ENCODE measurements at regions not wholly inside any gene's neighbourhood (a gene's known extent, or its start where the extent isn't known, plus 50 kb on each side); places are given as distances from the start of the nearest gene placed in this dataset.

DNA sequence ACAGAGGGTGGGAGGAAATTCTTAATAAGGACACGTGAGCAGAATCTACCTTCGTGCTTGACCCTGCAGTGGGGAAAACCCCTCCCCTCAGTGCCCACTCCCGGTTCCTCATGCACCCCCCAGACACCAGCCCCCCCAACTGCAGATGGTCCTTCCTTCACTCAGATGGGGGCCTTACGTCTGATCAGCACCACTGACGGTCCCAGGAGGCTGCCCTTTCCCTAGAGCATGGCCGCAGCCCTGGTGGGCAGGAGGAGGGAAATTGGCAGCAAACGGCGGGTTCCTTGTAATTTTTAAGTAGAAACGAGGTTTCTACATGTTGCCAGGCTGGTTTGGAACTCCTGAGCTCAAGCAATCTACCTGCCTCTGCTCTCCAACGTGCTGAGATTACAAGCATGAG is 477.7 kb downstream of the TBC1D22A start:
- DNase-seq (ENCODE audit: low read depth): no peak

DNA sequence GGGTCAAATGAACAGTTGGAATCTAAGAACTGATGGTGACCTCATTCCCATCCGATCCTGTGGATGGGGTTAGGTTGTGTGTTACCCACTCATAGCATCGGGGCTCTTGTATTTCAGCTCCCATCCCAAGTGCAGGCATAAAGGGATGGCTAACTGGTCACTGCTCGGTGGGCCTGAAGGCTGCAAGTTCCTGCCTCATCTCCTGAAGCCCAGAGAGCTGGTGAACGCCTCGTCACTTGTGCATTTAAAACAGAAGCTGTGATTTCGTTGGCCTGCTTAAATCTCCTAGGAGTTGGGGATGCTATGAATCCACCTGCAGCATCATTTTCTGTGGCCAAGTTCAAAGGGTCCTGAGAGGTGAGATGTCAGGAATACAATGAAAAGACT is 477.0 kb downstream of the TBC1D22A start:
- DNase-seq (ENCODE audit: low read depth): no peak

DNA sequence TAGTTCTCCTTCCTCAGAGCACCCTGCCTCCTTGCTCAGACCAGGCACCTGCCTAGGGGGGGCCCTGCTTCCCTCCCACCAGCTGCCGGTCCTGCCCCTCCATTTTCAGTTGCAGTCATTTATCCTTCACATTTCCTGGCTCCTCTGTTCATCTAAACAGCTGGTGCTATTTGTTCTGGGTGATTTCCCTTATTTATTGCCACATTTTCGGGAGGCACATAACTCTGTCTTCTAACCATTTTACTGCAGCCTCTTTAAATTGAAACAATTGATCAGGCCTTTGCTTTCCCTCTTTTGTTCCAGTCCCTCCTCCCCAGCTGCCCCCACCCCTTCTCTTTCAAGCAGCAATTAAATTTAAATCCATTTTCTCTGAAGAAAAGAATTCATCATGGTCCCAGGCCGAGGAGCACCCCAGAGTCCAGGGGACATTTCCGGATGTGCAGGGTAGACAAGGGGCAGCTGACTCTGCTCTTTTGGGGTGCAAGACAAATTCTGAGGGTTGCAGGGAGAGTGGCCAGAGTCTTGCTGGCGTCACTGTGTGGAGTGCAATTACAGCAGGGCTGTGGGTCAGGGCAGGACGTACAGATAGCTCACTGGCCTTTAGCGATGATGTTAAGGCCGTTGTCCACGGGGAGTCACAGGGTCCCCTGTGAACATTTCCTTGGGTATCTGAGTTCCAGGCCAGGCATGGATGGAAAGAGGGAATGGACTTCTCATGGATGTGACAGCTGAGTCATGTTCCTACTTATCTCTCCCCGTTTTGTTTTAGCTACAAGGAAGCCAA is 476.4 kb downstream of the TBC1D22A start:
- DNase-seq (ENCODE audit: low read depth): no peak

DNA sequence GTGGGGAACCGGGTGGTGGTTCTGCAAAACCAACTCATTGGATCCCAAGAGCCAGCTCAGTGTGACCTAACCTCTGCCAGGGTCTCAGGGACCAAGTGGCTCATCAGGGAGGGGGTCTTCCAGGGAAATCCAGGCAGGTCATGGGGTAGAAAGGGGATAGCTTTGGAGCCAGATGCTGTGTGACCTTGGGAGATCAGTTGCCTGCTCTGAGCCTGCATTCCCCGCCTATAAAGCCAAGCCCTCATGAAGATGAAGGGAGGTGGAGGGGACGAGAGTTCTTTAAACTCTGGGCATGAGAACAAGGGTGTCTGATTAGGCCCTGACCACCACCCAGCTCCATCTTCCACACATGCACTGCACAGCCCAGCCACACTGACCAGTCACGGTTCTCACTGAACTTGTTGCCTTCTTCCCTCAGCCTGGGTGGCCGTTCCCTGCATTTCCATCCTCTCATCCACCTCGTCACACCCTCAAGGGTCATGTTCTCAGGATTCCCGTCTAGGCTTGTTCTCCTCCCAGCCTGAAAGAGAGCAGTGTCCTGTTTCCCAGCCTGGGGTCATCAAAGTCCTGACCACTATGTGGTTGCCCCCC is 475.5 kb downstream of the TBC1D22A start:
- DNase-seq (ENCODE audit: low read depth): no peak

DNA sequence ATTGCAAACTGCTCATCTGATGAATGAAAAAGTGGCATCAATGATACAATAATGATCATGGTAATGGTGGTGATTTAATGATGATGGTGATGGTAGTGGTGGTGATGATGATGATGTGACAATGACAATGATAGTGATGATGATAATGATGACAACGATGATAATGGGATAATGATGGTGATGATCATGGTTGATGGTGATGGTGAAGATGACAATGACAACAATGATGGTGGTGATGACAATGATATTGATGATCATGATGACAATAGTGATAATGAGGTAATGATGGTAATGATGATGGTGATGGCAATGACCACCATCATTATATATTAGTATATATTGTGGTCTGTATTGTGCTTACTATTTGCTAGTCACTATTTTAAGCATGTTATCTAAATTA is 474.3 kb downstream of the TBC1D22A start:
- no peak for DNase-seq (ENCODE audit: low read depth)

DNA sequence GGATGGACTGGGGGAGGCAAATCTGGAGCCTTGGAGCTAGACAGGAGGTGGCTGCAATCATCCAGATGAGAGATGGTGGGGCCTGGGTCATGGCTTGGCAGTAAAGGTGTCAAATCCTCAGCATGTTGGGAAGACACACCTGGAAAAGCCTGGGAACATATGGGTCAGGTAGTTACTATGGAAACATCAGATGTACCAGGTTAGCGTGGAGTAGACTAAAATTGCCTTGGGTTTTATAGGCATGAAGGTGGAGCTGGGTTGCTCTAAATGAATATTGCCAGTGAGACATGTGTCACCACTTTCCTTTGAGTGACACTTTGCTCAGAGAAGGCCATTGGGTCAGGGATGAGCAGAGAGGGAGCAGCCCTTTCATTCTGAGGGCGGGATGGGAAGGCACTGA is 473.7 kb downstream of the TBC1D22A start:
- DNase-seq (ENCODE audit: low read depth): no peak

- no peak for DNase-seq (ENCODE audit: low read depth)
Measured at GRCh38 chr22:47233316-47234243, 471.1 kb downstream of the TBC1D22A start.

GRCh38 chr22:47232753-47233152 is 470.3 kb downstream of the TBC1D22A start:
- no peak for DNase-seq (ENCODE audit: low read depth)

DNA sequence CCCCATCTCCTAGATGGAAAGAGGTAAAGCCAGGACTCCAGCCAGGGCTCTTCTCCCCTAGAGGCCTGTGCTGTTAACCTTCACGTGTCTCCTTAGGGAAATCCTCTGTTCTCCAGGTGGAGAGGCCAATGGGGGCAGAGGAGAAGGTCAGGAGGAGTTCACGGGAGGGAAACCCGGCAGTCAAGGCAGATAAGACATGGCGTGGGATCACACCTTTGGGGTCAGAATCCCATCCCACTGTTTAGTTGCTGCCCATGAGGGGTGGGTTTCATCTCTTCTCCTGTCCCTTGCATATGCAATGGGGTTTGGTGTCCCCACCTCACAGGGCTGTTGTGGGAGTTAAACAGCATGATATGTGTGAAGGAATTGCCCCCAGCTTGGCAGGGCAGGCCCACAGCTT is 469.7 kb downstream of the TBC1D22A start:
- DNase-seq (ENCODE audit: low read depth): no peak

- no peak for DNase-seq (ENCODE audit: low read depth)
Measured at GRCh38 chr22:47231759-47232158, 469.3 kb downstream of the TBC1D22A start.

- no peak for DNase-seq (ENCODE audit: low read depth)
Measured at GRCh38 chr22:47230741-47231140, 468.3 kb downstream of the TBC1D22A start.

DNA sequence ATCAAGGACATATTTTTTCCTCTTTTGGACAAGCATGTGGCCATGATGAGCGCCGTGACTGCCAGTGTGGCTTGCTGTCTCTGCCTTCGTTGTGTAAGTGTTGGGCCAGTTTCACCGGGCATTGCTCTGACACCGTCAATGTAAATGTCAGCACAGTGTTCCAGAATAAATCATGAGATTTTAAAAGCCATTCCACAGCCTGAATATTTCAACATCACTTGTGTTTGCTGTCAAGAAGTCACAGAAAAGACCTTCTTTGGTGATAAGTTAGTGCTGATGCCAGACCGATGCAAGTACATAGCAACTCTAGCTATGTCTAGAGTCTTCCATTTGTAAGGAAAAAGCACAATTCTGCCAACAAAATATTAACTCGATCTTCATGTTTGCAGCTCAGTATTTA is 467.8 kb downstream of the TBC1D22A start:
- no peak for DNase-seq (ENCODE audit: low read depth)

DNA sequence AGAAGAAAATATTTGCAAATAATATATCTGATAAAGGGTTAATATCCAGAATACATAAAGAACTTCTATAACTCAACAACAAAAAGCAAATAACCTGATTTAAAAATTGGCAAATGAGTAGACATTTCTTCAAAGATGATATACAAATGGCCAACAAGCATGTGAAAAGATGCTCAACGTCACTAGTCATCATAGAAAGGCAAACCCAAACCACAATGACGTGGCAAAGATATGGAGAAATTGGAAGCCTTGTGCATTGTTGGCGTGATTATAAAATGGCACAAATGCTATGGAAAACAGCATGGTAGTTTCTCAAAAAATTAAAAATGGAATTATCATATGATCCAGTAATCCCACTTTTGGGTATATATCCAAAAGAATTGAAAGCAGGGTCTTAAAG is 466.3 kb downstream of the TBC1D22A start:
- no peak for DNase-seq (ENCODE audit: low read depth)

DNA sequence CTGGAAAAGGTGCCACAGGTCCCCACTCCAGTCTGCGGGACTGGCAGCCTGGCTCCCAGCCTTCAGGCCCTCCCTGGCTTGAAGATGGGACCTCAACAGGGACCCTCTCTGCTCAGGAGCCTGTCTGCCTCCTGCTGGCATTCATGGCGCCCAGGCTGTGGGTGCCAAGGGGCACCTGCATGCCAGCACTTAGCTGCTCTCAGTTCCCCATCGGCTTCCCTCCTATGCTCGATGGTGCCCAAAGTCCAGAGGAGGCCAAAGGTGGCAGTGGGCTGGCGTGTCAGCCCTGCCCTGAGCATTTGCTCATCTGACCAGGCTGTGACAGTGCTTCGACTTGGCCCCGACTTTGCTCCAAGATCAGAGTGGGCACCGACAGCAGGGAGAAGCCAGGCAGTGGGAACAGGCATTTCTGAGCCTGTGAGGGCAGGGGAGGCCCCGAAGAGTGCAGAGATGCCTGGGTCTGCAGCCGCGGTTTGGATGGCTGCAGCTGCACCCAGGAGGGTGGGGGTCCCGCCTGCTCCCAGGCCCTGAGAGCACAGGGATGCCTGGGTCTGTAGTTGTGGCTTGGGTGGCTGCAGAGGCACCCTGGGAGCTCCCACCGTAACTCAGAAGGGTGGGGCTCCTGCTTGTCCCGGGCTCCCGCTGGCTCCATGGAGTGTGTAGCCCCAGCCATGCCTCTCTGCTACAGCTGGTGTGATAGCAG is 463.6 kb downstream of the TBC1D22A start:
- DNase-seq (ENCODE audit: low read depth): no peak

GRCh38 chr22:47225080-47225930 is 462.9 kb downstream of the TBC1D22A start:
- no peak for DNase-seq (ENCODE audit: low read depth)

Data from stimulated activated CD8-positive, alpha-beta memory T cell treated with anti-CD3 and anti-CD28 coated beads, Interleukin-12 subunit alpha, Interleukin-12 subunit beta, amount 100 ng/mL, for 1 hour (primary cell).